NCI-H2081 treated with DMSO at 0.1 percent for 48 hours (cell line): ENCODE measurements at regions not wholly inside any gene's neighbourhood (a gene's known extent, or its start where the extent isn't known, plus 50 kb on each side); places are given as distances from the start of the nearest gene placed in this dataset.

Source experiments
- DNase-seq: peaks from one replicate; lab custom pipeline; 2025; lab: John Stamatoyannopoulos, UW

DNA sequence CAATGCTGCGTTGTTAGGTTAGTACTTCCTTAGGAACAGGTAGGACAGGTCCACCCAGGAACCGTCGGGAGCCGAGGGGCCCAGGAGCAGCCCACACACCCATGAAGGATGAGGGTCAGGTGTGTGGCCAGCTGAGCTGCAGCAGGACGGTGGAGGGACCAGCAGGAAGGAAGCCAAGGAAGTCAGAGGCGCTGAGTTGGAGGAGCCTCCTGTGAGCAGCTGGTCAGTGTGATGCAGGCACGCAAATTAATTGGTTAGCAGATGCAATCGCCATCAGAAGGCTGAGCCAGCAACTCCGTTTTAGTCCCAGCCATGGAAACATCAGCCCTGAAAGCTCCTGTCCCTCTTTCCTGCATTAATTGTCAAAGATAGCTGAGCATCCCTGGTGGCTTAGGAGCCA, 114.9 kb upstream of the SOX1 start:
- no peak for DNase-seq

- DNase-seq, result no peak
Observed at GRCh38 chr13:111952814-111953213, 114.1 kb upstream of the SOX1 start.

- DNase-seq, result no peak
Observed at GRCh38 chr13:111953546-111954178, 113.3 kb upstream of the SOX1 start.

DNA sequence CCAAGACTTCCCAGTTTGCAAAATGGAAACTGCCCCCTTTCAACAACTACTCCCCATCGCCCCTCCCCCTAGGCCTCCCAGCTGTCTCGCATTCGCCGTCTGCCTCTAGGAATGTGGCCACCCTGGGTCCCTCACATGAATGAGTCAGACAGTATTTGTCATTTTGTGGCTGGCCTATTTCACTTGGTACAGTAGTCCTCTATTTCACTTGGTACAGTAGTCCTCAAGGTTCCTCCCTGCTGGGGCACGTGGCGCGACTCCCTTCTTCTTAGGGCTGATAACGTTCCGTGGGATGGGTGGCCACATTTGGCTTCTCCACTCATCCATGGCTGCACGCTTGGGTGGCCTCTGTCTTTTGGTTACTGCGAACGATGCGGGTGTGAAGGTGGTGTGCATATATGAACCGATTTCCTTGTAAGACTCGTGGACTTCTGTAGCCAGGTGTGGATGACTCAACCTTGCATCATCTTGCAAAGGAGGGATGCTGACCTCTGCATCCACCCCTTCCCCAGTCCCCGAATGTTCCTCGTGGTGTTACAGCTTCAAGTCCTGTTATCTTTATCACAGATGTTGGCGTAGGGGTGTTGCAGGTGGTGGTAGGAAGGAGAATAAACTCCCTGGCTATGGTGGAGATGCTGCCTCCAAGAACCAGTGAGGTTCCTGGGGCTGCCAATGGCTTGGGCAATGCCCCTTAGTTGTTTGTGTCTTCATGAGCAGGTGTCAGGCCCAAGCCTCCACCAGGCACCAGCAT, 112.1 kb upstream of the SOX1 start:
- DNase-seq, result no peak

DNA sequence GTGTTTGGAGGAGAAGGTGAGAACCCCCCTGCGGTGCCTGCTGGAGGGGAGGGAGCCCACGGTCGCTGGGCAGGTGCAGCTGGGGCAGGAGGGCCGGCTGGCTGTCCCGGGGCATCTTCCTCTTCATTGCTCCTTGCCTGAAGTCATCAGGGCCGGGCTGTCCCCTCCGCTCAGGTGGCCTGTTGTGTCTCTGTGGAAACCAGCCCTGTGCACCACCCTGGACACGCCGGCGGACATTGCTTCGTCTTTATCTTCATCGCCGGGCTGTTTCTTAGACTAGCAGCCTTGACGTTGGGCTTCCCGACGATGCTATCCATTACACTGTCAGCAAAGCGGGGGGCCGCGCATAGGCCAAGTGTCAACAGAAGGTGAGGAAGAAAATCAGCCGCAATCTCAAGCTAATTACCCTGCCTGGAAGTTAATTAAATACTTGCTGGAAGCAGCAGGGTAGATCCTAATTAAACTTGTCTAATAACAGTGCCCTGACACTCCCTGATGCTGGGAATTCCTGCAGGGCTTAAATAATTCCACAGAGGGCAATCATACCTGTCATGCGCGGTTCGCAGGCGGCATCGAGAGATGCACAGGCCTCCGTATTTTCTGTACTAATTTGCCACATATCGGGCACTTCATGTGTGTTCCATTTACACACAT, 111.4 kb upstream of the SOX1 start:
- no peak for DNase-seq

DNA sequence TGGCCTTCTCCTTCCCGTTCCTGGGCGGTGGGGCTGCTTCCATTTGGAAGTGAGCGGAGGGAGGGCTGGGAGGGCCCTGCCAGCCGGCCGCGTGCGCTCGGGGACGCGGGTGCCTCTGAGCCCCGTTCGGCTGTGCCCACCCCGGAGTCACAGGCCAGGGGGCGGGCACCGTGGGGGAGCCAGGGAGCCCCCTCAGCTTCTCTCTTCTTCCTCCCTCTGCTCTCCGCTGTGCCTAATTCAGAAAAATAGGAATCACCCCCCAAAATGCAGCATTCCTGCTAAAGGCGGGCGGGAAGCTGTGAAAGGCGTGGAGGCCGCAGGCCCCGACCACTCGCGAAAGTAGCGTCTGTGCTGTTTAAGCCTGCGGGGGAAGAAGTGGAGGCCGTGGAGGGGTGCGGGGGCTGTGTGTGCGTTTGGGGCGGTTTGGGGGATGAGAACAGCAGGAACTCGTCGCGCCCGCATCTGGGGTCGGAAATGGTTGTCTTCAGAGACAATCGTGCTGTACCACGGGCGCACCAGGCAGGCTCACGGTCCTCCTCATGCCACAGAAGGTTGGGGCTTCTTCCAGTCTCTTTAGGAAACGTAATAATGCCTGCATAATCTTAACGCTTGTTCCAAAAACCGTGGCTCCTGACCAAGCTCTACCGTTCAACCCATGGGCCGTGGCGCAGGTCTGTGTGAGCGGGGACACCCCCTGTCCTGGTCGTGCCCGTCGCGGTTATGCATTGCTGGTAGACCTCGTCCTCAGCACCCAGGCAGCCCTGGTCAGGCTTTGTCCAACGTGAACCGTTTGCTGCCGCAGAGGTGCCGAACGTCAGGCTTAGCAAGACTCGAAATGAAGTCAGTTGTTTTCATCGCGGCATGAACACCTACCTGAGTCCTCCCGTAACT, 110.4 kb upstream of the SOX1 start:
- no peak for DNase-seq

DNA sequence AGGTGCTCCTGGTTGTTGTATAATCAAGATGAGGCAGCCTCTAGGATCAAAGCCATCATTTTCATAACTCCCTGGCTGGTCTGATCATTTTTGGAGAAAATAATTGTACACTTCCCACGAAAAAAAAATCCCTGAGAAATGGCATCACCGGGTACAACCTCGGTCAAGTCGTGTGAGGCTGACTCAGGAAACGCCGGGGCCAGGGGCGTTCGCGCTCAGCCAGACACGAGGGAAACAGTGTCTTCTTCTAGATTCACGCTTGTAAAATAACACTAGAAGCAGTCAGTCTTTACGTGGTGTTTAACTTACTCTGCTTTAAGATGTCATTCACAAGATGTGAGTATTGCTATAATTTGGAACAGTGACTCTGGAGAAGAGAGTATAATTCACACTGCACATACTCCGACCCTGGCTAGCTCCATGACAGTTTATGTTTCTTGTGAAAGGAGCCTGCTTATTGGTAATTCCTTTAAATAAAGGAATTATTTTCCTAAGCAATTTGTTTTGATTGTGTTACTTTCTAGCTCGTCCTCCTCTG, 109.0 kb upstream of the SOX1 start:
- no peak for DNase-seq

GRCh38 chr13:111958612-111959395, 108.1 kb upstream of the SOX1 start:
- DNase-seq, result no peak

- no peak for DNase-seq
Observed at GRCh38 chr13:111960152-111960772, 106.7 kb upstream of the SOX1 start.

- DNase-seq, result no peak
Observed at GRCh38 chr13:111961236-111961635, 105.7 kb upstream of the SOX1 start.

- DNase-seq, result no peak
Observed at GRCh38 chr13:111961651-111962192, 105.2 kb upstream of the SOX1 start.

DNA sequence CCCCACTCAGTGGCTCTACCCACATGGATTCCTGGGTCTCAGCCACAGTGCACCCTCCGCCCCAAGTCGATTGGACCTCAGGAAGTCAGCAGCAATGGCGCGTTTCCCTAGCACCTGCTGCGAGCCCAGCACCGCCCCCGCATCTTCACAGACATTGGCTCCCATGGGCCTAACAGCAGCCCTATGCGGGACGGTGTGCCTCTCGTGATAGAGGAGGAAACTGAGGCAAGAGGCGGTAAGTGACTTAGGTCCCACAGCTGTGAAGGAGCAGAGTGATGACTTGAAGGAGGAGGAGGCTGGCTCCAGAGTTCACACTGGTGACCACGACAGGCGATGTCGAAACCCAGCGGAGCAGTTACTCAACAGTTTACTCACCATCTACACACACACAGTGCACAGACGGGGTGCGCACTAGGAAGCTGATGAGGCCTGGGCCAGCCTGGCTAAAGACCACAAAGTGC, 104.5 kb upstream of the SOX1 start:
- DNase-seq, result no peak

DNA sequence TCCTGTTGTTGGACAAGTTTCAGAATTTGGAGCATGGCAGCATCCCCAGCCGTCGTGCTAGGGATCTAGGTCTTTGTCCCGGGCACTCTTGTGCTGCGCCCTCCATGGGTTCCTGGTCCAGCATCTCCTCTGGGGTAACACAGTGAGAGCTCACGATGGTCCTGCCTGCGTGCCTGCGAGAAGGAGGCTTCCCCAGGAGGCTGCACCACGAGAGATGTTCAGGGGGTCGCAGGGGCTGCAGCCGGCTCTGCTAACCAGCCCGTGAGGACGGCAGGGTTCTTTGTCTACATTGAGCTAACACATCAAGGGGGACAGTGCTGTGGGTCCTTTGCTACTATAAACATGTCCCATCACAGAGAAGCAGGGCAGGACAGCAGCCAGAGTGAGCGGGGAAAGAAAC, 103.9 kb upstream of the SOX1 start:
- DNase-seq, result no peak

GRCh38 chr13:111964411-111965035, 102.4 kb upstream of the SOX1 start:
- no peak for DNase-seq

- DNase-seq, result no peak
Observed at GRCh38 chr13:111965466-111966214, 101.3 kb upstream of the SOX1 start.

- no peak for DNase-seq
Observed at GRCh38 chr13:111966933-111967332, 100.0 kb upstream of the SOX1 start.

GRCh38 chr13:111967572-111968201, 99.3 kb upstream of the SOX1 start:
- no peak for DNase-seq

DNA sequence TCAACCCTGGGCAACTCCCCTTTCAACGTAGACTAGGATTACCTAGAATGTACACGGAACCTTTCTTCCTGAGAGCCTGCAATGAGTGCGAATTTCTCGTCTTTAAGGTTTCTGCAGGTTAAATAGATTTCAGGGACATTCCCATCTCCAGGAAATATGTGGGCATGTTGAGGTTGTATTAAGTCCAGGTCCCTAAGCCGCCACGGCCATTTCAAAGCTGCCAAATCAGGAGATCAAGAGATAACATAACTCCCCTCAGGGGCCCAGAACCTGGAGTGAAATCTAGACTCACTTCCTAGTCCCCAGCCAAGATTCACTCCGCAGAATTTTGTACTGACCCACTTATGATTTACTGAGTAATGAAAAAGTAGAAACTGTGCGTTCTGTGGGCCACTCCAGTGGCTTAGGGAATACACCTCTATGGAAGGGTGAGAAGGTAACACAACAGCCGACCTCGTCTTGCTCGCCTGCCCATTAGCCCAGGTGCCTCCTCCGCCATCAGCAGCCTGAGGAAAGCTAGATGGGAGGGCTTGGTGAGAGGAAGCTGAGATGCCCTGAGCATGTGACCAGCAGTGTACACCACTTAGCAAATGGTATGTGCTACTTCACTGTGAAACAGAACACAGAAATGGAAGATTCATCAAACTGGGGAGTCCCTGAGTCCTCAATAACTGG, 98.5 kb upstream of the SOX1 start:
- DNase-seq, result no peak
